ENCODE measurements at regions not wholly inside any gene's neighbourhood (a gene's known extent, or its start where the extent isn't known, plus 50 kb on each side); places are given as distances from the start of the nearest gene placed in this dataset.

- H3F3A ChIP-seq (ENCODE audit: low read depth), result no peaks in the 10 kb centered on the region
- no peak overlapping the region for H2AFZ ChIP-seq (ENCODE audit: low read length)
These were observed 412.3 kb upstream of the SLITRK1 start for GRCh38 chr13:84294576-84294975.

GRCh38 chr13:84290386-84290785 lies 408.1 kb upstream of the SLITRK1 start:
- H3K27me3 ChIP-seq (ENCODE audit: insufficient read depth, low read length, poor library complexity, severe bottlenecking), result no peaks in the 10 kb centered on the region
- no peaks in the 10 kb centered on the region for H3K9me2 ChIP-seq (replicated peaks; ENCODE audit: low read depth, low read length)
- H3K4me2 ChIP-seq (ENCODE audit: low read depth, low read length, poor library complexity, severe bottlenecking), result no peak overlapping the region
- no peak overlapping the region for H3K9ac ChIP-seq (ENCODE audit: low read depth, low read length, poor library complexity, severe bottlenecking)
- H3K4me3 ChIP-seq (ENCODE audit: low read length, poor library complexity, severe bottlenecking), result no peak overlapping the region
- H2AFZ ChIP-seq (ENCODE audit: low read length), result no peak overlapping the region
- H3K79me2 ChIP-seq (ENCODE audit: insufficient read depth, low read length), result no peaks in the 10 kb centered on the region
- no peaks in the 10 kb centered on the region for H3K4me1 ChIP-seq (ENCODE audit: insufficient read depth, low read length, poor library complexity, severe bottlenecking)
- H3K9me3 ChIP-seq (ENCODE audit: insufficient read depth, low read depth, low read length), result no peaks in the 10 kb centered on the region
- H3K36me3 ChIP-seq (ENCODE audit: insufficient read depth, low read length), result no peaks in the 10 kb centered on the region
- TF ChIP-seq CTCF (conservative IDR thresholded peaks at IDR 0.05; ENCODE audit: low read length) (no peak), EZH2phosphoT487 (IDR thresholded peaks at IDR 0.05; ENCODE audit: borderline replicate concordance) (no peak)
- H3F3A ChIP-seq (ENCODE audit: low read depth), result no peaks in the 10 kb centered on the region
- no peaks in the 10 kb centered on the region for H4K20me1 ChIP-seq (ENCODE audit: insufficient read depth, low read length, poor library complexity, severe bottlenecking)

More at GRCh38 chr13:84294576-84294975, 412.3 kb upstream of the SLITRK1 start:
- H3K27me3 ChIP-seq (ENCODE audit: insufficient read depth, low read length, poor library complexity, severe bottlenecking), result no peaks in the 10 kb centered on the region
- H3K36me3 ChIP-seq (ENCODE audit: insufficient read depth, low read length), result no peaks in the 10 kb centered on the region
- H3K9ac ChIP-seq (ENCODE audit: low read depth, low read length, poor library complexity, severe bottlenecking), result no peak overlapping the region
- H4K20me1 ChIP-seq (ENCODE audit: insufficient read depth, low read length, poor library complexity, severe bottlenecking), result no peaks in the 10 kb centered on the region
- H3K4me2 ChIP-seq (ENCODE audit: low read depth, low read length, poor library complexity, severe bottlenecking), result no peak overlapping the region
- no peak overlapping the region for H3K4me3 ChIP-seq (ENCODE audit: low read length, poor library complexity, severe bottlenecking)
- H3K9me2 ChIP-seq (replicated peaks; ENCODE audit: low read depth, low read length), result no peaks in the 10 kb centered on the region
- H3K9me3 ChIP-seq (ENCODE audit: insufficient read depth, low read depth, low read length), result no peaks in the 10 kb centered on the region
- H3K4me1 ChIP-seq (ENCODE audit: insufficient read depth, low read length, poor library complexity, severe bottlenecking), result no peaks in the 10 kb centered on the region
- no peak for TF ChIP-seq EZH2phosphoT487 (IDR thresholded peaks at IDR 0.05; ENCODE audit: borderline replicate concordance)
- TF ChIP-seq CTCF (conservative IDR thresholded peaks at IDR 0.05; ENCODE audit: low read length), result no peak
- H3K79me2 ChIP-seq (ENCODE audit: insufficient read depth, low read length), result no peaks in the 10 kb centered on the region

GRCh38 chr13:84279166-84279565 lies 396.9 kb upstream of the SLITRK1 start:
- Histone ChIP-seq H4K20me1 (ENCODE audit: insufficient read depth, low read length, poor library complexity, severe bottlenecking) (no peaks in the 10 kb centered on the region), H3K4me2 (ENCODE audit: low read depth, low read length, poor library complexity, severe bottlenecking) (no peak overlapping the region)

More at GRCh38 chr13:84279166-84279565, 396.9 kb upstream of the SLITRK1 start:
- no peaks in the 10 kb centered on the region for H3F3A ChIP-seq (ENCODE audit: low read depth)
- no peak for TF ChIP-seq CTCF (conservative IDR thresholded peaks at IDR 0.05; ENCODE audit: low read length)
- no peak for TF ChIP-seq EZH2phosphoT487 (IDR thresholded peaks at IDR 0.05; ENCODE audit: borderline replicate concordance)
- H3K36me3 ChIP-seq (ENCODE audit: insufficient read depth, low read length), result no peaks in the 10 kb centered on the region
- H3K27me3 ChIP-seq (ENCODE audit: insufficient read depth, low read length, poor library complexity, severe bottlenecking), result no peaks in the 10 kb centered on the region
- no peak overlapping the region for H3K4me3 ChIP-seq (ENCODE audit: low read length, poor library complexity, severe bottlenecking)
- H3K9me2 ChIP-seq (replicated peaks; ENCODE audit: low read depth, low read length), result no peaks in the 10 kb centered on the region
- H3K9ac ChIP-seq (ENCODE audit: low read depth, low read length, poor library complexity, severe bottlenecking), result no peak overlapping the region
- no peaks in the 10 kb centered on the region for H3K79me2 ChIP-seq (ENCODE audit: insufficient read depth, low read length)
- no peaks in the 10 kb centered on the region for H3K4me1 ChIP-seq (ENCODE audit: insufficient read depth, low read length, poor library complexity, severe bottlenecking)
- H2AFZ ChIP-seq (ENCODE audit: low read length), result no peak overlapping the region
- H3K9me3 ChIP-seq (ENCODE audit: insufficient read depth, low read depth, low read length), result no peaks in the 10 kb centered on the region
